ENCODE measurements at regions not wholly inside any gene's neighbourhood (a gene's known extent, or its start where the extent isn't known, plus 50 kb on each side); places are given as distances from the start of the nearest gene placed in this dataset.

GRCh38 chr2:19300961-19301360, 57.5 kb downstream of the OSR1 start:
- DNase-seq: no peak

- DNase-seq: no peak
Measured at GRCh38 chr2:19299522-19299921, 58.9 kb downstream of the OSR1 start.

DNA sequence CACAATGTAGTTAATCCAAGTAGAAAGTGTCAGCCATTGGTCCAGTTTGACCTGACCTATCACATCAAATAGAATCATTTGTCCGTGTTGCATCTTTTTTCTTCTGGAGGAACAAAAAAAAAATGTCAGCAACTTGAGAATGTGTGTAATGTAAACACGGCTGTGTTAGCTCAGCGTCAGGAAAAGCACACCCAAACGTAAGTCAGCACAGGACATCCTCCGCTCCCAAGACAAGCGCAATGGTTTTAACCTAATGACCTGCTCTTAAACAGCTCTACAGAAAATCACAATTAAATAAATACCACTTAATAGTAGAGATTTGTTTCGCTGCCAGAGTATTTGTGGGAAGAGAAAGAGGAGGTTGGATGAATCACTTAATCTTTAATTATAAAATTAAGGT, 59.4 kb downstream of the OSR1 start:
- DNase-seq: no peak

- DNase-seq: no peak
Measured at GRCh38 chr2:19297716-19298115, 60.7 kb downstream of the OSR1 start.

DNA sequence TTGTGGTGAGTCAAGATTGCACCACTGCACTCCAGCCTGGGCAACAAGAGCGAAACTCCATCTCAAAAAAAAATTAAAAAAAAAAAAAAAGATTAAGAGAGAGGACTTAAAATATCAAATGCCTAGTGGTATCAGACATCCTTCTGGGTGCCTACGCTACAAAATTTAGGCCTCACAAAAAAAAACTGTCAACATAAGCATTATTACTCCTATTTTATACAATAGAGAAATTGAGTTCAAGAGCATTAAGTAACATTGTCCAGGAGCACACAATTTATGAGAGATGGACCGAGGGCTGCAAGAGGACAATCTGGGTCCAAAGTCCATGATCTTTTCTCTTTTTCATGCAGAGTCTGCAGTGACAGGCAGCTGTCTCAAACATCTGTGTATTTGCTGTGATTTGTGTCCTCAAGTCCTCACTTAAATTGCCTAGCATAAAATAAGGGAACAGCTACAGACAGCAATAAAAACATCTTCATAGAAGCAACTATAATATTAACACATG, 62.4 kb downstream of the OSR1 start:
- DNase-seq: no peak

DNA sequence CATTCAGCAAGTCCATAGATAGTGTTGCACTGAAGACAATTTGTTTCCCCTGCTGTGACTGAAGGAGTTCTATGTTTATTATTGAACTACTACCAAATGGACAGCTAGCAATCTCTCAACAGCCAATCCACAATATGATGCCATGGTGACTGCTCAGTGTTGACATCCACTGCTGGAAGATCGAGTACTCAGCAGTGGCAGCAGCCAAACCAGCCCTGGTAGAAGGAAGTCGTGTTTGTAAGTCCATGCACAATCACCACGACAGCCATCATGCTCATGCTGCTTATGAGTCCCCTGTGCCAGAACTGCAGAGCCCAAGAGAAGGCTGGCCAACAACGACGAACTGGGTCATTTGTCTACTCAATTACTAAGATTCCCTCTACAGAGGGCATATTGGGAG, 66.4 kb downstream of the OSR1 start:
- no peak for DNase-seq

- no peak for DNase-seq
Measured at GRCh38 chr2:19288291-19288690, 70.1 kb downstream of the OSR1 start.

GRCh38 chr2:19287324-19287723, 71.1 kb downstream of the OSR1 start:
- no peak for DNase-seq

DNA sequence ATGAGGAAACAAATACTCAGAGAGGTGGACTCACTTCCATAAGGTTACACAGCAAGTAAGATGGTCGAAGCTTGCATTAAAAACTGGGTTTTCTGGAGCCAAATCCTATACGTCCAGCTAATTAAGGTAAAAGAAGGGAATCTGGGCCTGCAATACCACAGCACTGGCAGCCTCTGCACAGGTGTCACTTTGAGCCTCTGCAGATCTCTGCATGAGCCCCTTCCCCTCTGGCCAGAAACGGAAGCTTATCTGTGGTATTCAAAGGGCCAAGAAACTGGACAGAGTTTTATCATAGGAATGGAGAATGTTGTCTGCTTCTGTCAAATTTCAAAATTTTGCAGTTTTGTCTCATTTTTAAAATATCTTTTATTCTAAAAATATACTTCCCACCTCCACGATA, 76.1 kb downstream of the OSR1 start:
- DNase-seq: no peak

DNA sequence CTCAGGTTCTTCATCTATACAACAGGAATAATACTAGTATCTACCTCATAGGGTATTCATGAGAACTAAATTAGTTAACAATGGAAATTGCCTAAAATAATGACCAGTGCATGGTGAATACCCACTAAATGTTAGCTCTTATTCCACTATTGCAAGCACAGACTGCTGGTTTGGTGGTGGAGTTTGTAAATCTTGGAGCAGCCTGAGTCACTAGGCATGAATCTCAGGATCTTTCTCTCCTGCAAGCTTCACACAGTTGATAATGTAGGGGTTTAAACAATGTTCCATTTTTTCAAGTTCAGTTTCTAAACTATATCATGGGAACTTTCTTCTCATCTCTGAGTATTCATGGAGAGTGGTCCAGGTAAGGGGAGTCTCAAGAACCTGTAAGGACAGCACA, 84.0 kb downstream of the OSR1 start:
- DNase-seq: no peak

- DNase-seq: no peak
Measured at GRCh38 chr2:19272941-19273470, 85.4 kb downstream of the OSR1 start.

DNA sequence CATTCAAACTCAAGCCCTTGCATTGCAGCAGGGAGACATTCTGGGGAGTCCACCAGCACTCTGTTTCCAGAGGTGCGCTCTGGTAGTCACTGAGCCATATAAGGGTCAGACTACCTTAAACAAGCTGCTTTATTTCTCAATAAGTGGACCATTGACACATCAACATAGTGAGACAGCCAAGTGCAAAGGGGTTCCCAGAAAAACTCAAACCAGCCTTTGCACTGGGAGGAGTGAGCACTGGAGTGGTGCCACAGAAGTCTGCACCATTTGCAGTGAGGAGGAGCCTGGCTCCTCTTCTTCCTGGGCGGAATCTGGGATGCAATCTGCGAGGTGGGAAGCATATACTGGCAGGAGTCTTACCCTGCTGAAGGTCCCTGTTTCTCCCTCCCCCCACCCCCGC, 86.4 kb downstream of the OSR1 start:
- DNase-seq: no peak

- DNase-seq: no peak
Measured at GRCh38 chr2:19264852-19265251, 93.6 kb downstream of the OSR1 start.

DNA sequence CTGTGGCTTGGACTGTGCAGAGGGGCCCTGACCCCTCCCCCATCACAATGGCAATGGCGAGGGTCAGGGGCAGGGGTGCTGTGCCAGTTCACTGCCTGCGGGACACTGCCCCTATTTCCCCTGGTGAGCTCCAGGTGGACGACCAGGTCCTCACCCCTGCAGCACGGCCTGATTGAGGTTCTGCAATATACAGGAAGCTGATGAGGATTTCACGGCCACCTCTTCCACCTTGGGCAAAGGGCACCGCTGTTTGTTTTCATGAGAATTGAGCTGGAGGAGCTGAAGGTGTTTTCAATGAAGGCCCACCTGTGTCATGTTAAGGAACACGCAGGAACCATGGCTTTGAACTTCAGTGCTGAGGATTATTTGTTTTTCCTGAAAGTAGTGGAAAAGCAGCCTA, 96.3 kb downstream of the OSR1 start:
- no peak for DNase-seq

GRCh38 chr2:19261061-19261460, 97.4 kb downstream of the OSR1 start:
- no peak for DNase-seq

DNA sequence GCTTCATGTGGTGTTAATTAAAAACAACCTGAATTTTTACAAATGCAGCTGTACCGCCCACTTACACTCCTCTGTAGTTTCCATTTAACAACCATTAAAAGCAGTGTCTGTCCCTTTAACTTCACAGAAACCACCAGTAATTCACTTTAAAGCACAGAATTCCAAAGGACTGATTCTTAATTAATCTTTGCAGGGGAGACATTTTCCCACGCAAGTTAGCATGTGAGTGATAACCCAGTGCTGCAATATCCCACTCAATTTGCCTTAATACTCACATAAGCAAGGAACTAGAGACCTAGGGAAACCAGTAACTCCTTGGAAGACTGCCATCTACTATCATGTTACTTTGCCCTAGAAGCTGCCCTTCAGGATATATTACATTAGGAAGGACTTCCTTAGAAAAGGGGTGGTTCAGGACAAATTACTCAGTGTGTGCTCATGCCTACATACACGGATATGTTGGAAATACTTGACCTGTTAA, 102.3 kb downstream of the OSR1 start:
- DNase-seq: no peak

GRCh38 chr2:19255481-19255880, 102.9 kb downstream of the OSR1 start:
- DNase-seq: no peak

DNA sequence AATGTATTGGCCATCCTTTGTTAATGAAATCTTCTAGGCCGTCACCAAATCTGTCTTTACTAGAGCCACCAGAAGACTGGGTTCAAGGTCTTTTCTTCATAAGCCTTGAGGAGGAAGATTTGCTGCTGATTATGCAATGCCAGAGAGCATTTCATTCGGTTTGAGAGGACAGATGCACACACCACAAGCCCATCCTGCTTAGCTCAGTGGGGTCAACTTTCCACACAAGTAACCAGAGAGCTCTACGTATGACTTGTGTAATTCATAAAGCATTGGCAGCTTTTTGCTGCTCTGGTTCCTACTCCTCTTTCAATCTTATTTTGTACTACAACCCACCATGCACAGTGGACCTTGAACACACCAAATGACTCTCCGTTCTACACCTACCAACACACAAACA, 106.9 kb downstream of the OSR1 start:
- DNase-seq: no peak

DNA sequence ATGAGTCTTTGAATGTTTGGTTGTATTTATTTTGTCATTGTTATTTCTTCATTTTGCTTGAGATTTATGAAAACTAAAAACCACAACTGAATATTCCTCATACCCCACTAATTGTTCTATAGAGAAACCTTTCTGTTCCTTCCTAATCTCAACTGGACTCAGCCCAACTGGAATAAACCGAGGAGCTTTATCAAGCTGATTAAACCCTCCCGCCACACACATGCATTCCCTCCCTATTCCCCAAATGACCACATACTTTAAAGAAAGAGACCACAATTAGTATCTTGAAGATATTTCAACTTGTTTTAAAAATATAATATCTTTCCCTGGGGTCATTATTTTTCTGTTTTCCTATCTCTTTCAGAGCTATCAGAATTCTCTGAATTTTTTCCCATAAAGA, 107.5 kb downstream of the OSR1 start:
- DNase-seq: no peak

GRCh38 chr2:19247186-19247585, 111.2 kb downstream of the OSR1 start:
- DNase-seq: no peak

- DNase-seq: no peak
Measured at GRCh38 chr2:19246496-19246895, 111.9 kb downstream of the OSR1 start.

- no peak for DNase-seq
Measured at GRCh38 chr2:19244460-19245363, 113.7 kb downstream of the OSR1 start.

- DNase-seq: no peak
Measured at GRCh38 chr2:19238440-19239060, 119.9 kb downstream of the OSR1 start.

- no peak for DNase-seq
Measured at GRCh38 chr2:19235308-19235707, 123.1 kb downstream of the OSR1 start.

Measured in T-helper 9 cell (primary cell).